Left kidney (tissue), 1 donor: ENCODE measurements at regions not wholly inside any gene's neighbourhood (a gene's known extent, or its start where the extent isn't known, plus 50 kb on each side); places are given as distances from the start of the nearest gene placed in this dataset.

Experiments
- DNase-seq: peaks from one replicate; pipeline ENCODE4 v3.0.0-alpha.2; 2013

- no peak for DNase-seq
Observed at GRCh38 chr10:120983721-120984120, 132.6 kb downstream of the WDR11 start.

GRCh38 chr10:120984221-120984620 is 133.1 kb downstream of the WDR11 start:
- no peak for DNase-seq

GRCh38 chr10:120987359-120987758 is 136.2 kb downstream of the WDR11 start:
- DNase-seq = no peak

DNA sequence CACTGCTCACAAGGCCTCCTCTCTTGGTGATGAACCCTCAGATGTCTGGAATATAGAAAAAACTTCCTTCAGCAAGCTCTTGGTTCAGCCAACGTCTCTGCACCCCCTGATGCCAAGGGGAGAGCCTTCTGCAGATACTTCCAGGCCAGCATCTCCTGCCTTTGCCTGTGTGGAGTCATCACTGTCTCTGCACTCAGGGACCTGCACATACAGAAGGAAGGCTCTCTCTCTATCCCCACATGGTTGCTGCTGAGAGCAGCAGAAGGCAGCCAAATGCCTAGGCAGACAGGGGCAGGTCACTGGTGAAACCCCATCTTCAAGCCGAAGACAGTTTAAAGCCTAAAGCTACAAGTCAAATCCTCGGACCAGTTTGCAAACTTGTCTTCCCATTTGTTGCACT is 137.6 kb downstream of the WDR11 start:
- DNase-seq = no peak

- no peak for DNase-seq
Observed at GRCh38 chr10:120989279-120989678, 138.1 kb downstream of the WDR11 start.

GRCh38 chr10:120989996-120990598 is 138.9 kb downstream of the WDR11 start:
- DNase-seq = no peak

GRCh38 chr10:120990831-120991230 is 139.7 kb downstream of the WDR11 start:
- DNase-seq = no peak

DNA sequence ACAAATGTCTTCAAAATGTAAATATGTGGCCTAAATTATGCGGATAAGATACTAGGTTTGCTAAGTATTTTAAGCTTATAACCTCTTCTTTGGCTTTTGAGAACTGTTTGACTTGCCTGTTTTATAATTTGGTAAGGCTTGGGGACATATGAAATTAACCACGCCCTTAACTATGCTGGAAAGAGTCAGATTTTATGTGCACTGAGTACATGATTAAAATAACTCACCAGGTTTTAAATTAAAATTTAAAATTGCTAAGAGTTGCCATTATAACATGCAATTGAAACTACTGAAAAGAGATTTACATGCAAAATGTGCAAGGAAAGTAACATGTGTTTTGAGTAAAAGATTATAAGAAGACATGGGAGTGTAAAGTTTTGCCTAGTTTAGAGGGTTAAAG is 141.9 kb downstream of the WDR11 start:
- DNase-seq = no peak

DNA sequence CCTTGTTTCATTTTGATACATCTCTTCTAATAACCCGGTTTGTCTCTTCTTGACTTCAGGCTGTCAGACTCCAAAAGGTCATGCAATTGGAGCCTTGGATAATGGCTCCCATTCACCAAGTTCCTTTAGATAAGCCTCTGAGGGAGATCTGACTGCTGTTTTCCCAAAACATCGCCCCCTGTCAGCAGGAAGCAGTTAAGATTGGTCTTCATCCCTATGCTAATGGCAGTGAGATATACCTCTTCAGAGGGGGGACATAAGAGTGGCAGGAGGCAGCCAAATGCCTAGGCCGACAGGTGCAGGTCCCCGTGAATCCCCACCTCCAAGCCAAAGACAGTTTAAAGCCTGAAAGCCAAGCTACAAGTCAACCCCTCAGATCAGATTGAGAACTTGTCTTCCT is 144.6 kb downstream of the WDR11 start:
- DNase-seq = no peak

DNA sequence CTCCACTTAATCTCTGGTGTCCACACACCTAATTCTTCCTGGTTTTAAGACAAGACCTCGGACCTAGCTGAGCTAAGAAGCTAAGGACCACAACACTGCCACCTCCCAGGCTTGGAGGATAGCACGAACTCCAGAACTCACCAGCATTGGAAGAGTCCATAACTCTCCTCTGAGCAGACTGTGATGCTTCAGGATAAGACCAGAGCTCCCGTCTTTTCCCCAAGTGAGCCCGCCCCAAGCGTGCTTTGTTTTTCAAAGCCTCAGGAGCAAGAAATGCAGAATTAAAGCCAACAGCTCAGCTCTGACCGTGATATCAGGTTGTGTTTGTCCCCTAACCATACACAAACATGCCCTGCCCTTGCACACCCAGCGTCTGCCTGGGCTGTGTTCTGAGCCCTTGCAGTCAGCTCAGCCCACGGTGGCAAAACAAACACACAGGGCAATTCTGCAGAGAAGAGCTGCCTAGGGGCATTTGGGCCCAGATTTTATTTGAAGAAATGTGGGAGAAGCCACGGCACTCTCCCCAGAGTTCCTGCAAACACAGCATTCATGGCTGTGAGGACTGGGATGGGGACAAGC is 145.4 kb downstream of the WDR11 start:
- no peak for DNase-seq

GRCh38 chr10:120997313-120997712 is 146.2 kb downstream of the WDR11 start:
- no peak for DNase-seq

DNA sequence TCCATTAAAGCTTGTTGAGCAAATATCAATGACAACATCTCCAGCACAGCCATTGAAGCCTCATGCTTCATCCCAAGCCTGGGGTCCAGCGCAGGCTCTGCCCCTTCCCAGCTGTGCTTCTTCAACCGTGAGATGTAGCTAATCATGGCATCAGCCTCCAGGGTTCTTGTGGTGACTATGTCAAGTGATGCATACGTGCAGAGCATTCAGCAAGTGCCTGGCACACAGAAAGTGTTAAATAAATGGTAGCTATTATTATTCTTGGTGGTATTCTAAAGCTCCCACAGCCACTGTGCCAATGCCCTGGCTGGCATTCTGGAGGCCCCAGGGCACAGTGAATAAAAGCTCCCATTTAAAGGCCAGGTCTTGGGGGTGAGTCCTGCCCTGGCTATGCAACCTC is 146.6 kb downstream of the WDR11 start:
- DNase-seq = no peak

GRCh38 chr10:120998251-120998650 is 147.1 kb downstream of the WDR11 start:
- no peak for DNase-seq

DNA sequence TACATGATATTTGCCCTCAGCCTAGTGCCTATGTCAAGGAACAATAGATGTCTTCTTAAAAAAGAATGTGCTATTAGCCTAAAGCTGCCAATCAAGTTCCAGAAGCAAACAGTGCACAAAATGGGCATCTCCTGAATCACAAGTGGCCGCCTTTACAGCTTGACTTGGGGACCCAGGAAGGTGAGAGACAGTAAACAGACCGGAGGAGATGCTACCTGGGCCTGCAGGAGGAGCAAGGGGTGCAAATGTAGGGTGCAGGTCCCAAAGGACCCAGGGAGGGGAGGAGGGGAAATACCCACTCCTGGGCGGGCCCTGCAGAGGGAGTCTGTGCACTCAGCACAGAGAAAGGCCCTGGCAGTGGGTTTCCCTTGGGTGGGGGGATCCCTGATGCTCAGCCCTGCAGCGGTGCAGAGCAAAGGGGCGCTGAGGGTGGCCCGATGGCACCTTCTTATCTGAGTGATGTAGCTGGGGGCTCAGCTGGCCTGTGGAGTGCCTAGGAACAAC is 147.7 kb downstream of the WDR11 start:
- DNase-seq = no peak

DNA sequence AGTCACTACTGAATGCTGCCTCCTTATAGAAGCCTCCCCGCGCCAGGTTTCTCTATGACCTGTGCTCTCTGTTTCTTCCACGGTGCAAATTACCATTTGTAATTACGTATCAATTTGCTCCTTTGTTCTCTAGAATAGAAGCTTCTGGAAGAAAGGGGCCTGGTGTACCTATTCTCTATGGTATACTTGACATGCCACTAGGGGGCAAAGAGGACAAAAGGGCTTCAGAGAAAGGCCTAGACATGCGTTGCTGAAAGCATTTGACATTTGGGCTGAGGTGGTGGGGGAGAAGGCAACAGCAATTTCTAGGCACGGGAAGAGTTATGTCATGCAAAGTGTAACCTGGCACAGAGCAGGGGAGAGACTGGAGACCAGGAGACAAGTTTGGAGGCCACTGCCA is 148.7 kb downstream of the WDR11 start:
- no peak for DNase-seq

GRCh38 chr10:121002586-121003205 is 151.5 kb downstream of the WDR11 start:
- no peak for DNase-seq

DNA sequence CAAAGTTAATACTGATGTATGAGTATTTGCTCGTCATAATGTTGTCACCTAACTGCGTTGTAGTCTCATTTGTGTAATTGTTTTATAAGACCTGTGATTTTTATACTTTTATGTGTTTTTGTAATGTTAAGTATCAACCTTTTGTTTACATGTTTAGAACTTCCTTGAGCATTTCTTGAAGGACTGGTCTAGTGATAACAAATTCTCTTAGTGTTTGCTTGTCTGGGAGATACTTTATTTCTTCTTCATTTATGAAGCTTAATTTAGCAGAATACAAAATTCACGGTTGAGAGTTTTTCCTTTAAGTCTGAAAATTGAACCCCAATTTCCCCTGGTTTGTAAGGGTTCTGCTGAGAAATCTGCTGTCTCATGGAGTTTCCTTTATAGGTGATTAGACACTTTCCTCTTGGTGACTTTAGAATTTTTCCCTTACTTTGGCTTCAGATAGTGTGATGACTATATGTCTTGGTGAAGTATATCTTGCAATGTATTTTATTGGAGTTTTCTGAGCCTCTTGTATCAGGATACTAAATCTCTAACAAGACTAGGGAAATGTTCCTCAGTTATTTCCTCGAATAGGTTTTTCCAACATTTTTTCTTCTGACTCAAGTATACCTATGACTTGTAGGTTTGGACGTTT is 154.9 kb downstream of the WDR11 start:
- DNase-seq = no peak

DNA sequence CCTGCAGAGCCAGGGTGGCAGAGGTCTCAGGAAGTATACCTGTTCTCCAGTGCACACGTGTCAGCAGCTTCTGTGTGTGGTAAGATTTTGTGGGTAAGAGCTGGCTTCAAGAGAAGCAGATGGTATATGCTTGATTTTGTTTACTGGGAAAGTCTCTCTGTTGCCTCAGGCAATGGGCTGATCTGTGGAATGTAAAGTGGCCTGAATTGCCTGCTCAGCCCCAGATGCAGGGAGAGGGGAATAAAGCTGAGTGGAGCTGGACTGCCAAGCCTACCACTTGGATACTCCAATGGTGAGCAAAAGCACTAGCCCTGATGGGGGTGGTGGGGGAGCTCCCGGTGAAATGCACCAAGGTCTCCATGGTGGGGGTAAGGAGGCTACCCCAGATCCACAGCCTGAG is 156.1 kb downstream of the WDR11 start:
- DNase-seq = no peak

DNA sequence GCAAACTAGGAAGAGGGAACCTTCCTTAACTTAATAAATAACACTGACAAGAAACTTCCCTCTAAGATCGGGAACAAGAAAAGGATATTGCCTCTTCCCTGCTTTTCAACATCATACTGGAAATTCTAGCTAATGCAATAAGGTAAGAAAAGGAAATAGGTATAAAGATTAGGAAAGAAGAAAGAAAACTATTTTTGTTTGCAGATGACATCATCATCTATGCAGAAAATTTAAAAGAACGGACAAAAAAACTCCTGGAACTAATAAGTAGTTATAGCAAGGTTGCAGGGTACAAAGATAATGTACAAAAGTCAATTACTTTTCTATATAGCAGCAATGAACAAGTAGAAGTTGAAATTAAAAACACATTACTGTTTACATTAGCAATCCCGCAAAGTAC is 164.8 kb downstream of the WDR11 start:
- no peak for DNase-seq

GRCh38 chr10:121024905-121025584 is 173.9 kb downstream of the WDR11 start:
- DNase-seq = no peak

- DNase-seq = no peak
Observed at GRCh38 chr10:121025731-121026130, 174.6 kb downstream of the WDR11 start.

- DNase-seq = no peak
Observed at GRCh38 chr10:121027371-121027770, 176.2 kb downstream of the WDR11 start.

GRCh38 chr10:121032460-121032859 is 181.3 kb downstream of the WDR11 start:
- no peak for DNase-seq
